HG02610 (cell line): ENCODE measurements at regions not wholly inside any gene's neighbourhood (a gene's known extent, or its start where the extent isn't known, plus 50 kb on each side); places are given as distances from the start of the nearest gene placed in this dataset.

Experiments used
- ATAC-seq: cut with Tn5 transposase; IDR thresholded peaks from one replicate; pipeline ENCODE4 v1.9.1; 2021; ENCODE audit warnings: mild to moderate bottlenecking, moderate library complexity; ENCODE audit not compliant: unreplicated experiment

DNA sequence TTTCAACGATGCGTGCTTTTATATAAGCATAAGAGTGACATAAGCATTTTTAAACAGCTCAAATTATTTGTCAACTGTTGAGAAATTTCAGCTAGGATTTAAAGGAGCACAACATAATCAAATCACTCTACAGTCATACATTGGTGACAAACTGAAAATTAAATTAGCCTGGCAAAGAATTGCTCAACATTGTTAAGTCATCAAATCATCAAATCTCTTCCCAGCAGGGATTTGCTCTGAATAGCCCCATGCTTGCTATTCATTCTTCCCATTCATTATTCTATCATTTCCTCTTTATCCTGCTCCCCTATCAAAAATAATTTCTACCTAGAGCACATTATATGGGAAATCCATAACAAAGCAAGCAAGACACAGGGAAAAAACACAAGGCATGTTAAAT is 198.7 kb upstream of the LUZP2 start:
- no peak for ATAC-seq

DNA sequence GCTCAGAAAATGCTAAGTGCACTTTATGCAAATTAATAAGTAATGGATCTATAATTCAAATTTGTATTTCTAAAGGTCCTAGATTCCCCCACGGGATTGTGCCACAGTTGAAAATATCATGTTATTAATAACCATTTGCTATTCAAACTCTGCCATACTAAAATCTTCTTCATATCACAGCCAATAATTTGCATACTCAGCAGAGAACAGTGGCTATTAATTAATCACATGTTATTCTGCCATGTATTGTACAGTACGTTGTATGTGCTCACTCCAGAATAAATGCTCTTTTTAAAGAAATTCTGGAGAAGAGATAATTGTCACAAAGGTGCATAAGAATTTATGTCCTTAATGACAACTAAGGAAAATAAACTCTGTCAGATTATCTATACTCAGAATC is 184.9 kb upstream of the LUZP2 start:
- no peak for ATAC-seq

DNA sequence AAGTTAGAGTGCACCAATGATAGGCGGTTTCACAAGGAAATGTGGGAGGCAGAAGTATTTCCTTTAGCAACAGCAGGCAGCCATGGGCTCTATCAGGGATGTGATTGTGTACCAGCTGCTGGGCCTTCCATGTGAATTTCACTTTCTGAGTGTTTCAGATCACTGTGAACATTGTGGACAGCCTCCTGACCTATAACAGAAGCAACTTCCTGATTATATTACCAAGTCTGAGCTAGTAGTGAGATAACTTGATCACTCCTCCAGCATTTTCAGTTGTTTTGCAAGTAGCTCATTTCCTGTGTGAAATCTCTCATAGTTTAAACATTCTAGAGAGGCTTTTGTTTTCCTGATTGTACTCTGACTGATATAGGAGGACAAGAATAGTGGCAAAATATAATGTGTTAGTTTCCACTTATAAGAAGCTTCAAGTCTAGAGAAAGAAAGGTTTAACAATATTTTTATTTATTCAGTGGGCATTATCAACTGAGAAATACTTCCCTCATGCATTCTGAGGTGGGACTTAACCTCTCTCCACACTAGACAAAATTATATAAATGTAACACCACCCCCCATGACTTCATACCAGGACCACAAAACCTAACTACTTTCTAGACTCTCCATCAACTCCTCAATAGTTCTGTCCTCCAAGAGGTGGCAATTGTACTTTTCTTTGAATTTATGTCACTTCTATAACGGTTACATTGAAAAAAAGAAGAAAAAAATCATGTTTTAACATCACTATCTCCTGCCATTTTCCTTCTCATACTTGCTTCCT is 184.2 kb upstream of the LUZP2 start:
- no peak for ATAC-seq

DNA sequence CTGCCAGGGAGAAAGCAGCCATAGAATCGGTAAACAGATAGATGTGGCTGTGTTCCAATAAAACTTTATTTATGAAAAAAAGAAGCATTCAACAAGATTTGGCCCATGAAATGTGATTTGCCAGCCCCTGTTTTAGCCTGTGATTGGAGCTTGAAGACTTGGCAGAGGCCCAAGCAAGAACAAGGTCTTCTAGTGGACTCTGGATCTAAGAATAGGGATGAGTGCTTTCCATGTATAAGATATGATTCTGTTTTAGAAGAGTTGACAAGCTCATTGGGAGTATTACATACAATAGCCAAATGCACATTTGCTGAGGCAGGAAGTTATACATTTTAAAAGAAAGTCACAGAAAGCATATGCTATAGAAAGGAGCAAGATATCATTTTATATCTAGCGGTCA is 175.6 kb upstream of the LUZP2 start:
- ATAC-seq: no peak

- ATAC-seq: no peak
These were observed 172.6 kb upstream of the LUZP2 start for GRCh38 chr11:24324211-24324610.

DNA sequence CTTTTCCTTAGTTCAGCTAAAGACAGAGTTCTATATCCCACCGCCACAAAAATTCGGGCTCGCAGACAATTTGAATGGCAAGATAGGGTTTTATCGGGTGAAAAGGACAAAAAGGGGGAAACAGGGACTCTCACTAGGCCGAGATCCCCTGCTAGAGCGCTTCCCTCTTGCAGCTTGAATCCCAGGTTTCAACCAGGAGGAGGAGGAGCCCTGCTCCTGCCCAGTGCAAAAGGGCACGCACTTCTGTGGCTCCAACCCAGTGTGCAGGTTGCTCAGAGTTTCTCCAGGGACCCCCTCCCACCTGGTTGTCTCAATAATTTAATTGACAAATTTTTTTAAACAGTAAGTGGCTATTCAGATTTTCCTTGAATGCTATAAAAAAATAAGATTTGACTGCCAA is 152.6 kb upstream of the LUZP2 start:
- ATAC-seq: no peak

DNA sequence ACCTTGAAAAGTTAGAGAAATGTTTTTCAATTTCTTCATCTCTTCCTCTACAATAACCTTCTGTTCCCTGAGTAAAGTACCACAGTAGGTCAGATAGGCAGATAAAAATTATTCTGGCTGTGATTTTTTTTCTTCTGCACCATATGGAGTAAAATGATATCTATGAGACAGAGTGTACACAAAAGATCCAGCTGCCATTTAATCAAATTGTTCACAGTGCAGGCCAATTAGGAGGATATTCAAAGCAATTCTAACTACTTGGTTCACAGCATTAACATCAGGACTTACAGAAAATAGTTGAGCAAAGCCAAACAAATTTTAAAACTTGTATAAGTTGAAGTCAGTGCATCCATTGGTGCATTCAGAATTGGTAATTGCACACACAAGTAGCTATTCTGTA is 147.9 kb upstream of the LUZP2 start:
- ATAC-seq: no peak

- ATAC-seq: no peak
These were observed 145.7 kb upstream of the LUZP2 start for GRCh38 chr11:24351179-24351578.

GRCh38 chr11:24356501-24356900 is 140.4 kb upstream of the LUZP2 start:
- ATAC-seq: no peak

DNA sequence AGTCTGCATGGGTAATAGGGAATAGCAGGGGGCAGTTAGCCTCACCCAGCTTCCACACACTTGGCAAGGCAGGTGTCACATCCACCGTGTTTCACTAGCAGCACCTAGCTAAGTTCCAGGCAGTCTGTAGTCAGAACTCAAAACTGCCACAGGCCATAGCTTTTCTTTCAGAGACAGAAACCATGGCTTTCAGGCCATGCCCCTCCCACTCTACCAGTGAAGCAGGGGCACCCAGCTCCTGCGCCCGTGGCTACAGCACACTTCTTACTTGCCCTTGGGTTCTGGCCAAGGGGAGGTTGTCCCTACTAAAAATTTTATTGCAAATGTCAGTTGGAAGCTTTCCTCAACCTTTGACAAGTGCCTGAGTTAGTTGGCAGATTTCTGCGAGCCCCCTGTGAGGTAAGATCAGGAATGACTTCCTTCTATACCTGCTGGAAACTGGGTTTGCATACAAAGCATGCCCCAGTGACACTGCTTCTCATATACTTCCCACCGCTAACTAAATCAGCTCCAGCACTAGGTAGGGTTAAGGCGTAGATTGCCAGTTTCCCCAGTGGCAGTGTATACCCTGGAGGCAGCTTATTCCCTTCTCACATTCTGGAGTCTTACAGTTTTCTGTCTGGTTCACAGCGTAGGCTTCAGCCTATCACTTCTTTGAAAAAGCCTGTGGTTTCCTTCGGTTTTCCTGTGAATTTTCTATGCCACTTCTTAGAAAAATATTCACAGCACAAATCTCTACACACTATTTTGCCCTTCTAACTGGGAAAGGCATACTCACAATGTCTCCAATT is 139.0 kb upstream of the LUZP2 start:
- no peak for ATAC-seq

- ATAC-seq: no peak
These were observed 124.4 kb upstream of the LUZP2 start for GRCh38 chr11:24372491-24372890.

DNA sequence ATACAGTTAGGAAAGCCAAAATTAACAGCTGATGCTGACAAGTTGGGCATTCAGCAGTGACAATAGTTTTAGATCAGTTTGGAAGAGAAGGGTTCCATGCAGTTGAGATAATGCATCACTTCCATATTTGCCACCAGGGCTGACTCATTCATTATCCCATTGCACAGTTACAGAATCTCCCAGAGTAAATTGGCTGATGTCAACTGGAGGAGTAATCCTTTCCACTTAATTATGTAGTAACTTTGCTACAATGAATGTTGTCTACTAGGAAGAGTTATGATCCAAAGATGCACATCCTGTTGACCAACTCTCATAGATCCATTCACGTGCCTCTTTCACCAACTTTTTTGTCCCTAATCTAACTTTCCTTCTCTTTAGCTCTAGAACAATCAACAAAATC is 123.3 kb upstream of the LUZP2 start:
- no peak for ATAC-seq

DNA sequence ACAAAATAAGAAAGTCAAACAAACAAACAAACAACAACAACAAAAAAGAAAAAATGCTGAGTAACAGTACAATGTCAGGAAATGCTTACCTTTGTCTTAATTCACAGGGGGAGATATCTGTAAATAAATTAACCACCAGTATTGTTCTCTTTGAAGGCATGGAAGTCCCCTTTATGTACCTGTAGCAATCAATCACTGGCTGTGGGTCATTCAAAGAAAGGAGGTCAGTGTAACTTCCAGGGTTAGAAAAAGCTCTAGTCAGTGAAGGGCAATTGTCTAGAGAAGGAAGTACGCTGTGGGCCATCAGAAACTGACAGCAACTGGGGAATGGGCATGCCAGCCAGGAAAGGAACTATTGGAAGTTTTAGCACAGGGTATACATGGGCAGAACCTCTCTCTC is 121.5 kb upstream of the LUZP2 start:
- ATAC-seq: no peak

DNA sequence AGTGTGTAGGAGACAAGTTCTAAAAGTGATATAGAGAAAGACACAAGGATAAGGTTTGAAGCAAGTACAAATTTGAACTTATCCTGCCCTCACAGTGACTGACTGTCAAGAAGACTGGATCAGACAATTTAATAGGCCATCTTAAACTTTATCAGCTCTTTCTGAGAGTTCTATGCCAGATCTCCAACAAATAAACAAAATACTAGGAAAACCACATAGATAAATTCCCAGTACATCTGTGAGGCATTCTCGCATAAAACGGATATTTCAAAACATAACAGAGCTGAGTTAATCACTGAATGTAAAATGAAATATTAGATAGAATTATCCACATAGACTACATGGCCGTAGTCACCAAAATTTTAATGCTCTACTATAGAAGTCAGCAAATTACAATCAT is 120.9 kb upstream of the LUZP2 start:
- no peak for ATAC-seq

- ATAC-seq: no peak
These were observed 113.7 kb upstream of the LUZP2 start for GRCh38 chr11:24383137-24383536.

- no peak for ATAC-seq
These were observed 112.6 kb upstream of the LUZP2 start for GRCh38 chr11:24384240-24384639.

DNA sequence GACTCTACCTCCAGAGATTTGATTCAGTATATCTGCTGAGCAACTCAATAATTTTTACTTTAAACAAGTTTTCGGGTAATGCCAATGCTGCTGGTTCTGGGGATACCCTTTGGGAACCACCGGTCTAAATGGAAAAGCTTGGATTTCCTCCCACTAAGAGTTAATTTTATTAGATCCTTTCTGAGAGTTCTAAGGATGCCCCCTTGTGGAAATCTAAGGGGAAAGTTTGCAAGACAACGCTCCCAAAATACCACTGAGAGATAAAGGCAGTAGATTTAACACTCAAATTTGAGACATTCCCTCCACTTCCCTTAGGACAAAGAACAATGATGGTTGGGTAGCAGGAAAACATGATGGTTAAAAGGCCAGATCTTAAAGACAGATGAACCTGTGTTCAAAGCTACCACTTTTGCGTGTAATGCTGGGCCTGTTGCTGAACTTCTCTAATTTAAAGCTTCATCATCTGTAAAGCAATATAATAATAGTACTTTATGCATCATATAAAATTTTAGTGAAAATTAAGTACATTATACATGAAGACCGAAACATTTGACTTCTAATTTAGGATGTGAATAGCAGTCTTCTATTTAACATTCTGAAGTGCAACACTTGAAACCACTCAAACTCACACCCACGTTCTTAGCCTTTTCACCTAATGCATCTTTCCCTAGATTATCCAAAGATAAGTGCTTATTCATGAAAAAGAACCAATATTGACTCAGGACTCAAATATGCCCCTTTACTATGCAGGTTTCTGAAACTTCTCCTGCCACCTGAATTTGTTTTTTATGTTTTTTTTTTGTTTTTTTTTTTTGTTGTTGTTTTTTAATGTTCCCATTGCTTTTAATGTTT is 110.1 kb upstream of the LUZP2 start:
- ATAC-seq: no peak

DNA sequence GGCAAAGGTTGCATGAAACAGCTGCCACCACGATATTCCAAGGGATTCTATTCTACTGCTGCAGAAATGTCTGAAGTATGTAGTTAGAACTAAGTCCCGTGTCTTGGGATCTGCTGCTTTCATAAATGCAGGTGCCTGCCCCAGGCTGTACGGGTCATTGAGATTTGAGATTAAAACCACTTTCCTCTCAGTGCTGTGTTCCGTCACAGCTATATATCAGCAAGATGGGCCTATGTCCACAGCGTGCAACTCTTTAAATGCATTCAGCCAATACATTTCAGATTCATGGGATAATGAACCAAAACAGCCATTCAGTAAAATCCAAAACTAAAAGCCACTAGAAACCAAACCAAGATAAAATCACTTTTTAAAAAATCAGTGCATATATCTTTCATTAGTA is 107.3 kb upstream of the LUZP2 start:
- no peak for ATAC-seq

DNA sequence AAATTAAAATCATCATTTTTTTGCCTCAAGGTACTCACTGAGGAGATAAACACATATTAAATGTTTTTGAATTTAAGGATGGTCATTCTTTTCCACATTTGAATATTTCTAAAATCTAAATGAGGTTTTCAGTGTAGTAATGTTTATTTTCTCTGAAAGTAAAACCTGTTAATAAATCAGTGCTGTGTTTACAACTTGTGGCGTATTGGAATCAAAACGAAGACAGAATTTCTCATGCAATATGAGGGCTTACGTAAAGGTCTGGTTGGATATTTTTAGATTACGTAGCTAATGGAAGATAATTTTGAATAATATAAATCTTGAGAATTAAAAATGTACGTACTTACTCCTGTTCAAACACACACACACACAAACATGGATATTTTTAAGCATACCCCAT is 106.8 kb upstream of the LUZP2 start:
- ATAC-seq: no peak

DNA sequence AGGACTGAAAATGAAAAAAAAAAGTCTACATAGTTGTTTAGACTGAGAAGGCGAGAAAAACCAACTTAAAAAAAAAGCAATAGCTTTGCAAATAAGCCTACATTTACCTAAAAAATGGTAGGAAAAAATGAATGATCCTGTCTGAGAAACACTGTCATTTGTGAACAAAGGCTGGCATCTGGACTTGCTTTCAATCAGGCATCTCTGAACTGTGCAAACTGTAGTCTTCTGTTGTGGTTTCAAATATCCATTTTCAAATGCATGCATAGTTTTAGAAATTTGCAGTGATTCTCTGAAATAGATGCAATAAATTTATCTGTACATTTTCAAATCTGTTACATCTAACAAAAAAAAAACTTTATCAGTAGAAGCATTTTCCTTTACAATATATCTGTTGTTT is 106.1 kb upstream of the LUZP2 start:
- no peak for ATAC-seq

GRCh38 chr11:24391167-24391566 is 105.7 kb upstream of the LUZP2 start:
- ATAC-seq: no peak
